GM19351 (cell line): ENCODE measurements at regions not wholly inside any gene's neighbourhood (a gene's known extent, or its start where the extent isn't known, plus 50 kb on each side); places are given as distances from the start of the nearest gene placed in this dataset.

ENCODE experiments used
- ATAC-seq: cut with Tn5 transposase; IDR thresholded peaks from one replicate; pipeline ENCODE4 v1.9.1; 2021; ENCODE audit warnings: mild to moderate bottlenecking, moderate library complexity; ENCODE audit not compliant: unreplicated experiment

GRCh38 chr10:31261511-31262311, 57.3 kb upstream of the ZEB1 start:
- no peak for ATAC-seq

- no peak for ATAC-seq
Measured at GRCh38 chr10:31262672-31263071, 56.3 kb upstream of the ZEB1 start.

- ATAC-seq: no peak
Measured at GRCh38 chr10:31263903-31264302, 55.1 kb upstream of the ZEB1 start.

GRCh38 chr10:31268444-31269303, 50.3 kb upstream of the ZEB1 start:
- ATAC-seq: no peak
